ENCODE measurements at regions not wholly inside any gene's neighbourhood (a gene's known extent, or its start where the extent isn't known, plus 50 kb on each side); places are given as distances from the start of the nearest gene placed in this dataset.

DNA sequence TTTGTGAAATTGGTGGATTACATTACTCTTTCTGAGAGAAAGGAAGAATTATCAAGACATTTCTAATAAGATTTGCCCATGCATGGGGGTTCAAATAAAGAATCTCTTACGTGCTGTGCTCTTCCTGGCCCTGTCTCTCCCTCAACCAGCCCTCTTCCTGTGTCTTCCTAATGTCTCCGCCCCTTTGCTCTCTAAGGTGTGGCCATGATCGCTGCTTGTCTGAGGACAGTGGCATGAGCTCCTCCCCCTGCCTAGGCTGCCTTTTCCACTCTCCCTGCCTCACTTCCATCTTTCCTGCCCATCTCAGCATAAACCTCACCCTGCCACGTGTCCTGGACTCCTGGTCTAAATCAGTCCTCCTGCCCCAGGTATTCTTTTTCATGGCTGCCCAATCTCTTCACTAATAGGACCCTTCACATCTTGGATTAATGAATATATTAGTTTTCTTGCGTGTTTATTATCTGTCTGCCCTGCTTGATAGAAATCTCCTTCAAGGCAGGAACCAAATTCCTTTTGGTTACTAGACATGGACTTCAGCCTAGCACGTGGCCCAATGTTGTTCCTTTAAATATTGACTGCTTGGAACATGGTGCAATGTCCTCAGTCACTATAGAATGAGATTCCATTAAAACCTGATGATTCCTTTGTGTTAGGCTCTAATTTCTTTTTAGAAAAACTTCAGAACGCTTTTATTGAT, 122.3 kb downstream of the MTRR start (continued):
- TF ChIP-seq, protein P1, sequence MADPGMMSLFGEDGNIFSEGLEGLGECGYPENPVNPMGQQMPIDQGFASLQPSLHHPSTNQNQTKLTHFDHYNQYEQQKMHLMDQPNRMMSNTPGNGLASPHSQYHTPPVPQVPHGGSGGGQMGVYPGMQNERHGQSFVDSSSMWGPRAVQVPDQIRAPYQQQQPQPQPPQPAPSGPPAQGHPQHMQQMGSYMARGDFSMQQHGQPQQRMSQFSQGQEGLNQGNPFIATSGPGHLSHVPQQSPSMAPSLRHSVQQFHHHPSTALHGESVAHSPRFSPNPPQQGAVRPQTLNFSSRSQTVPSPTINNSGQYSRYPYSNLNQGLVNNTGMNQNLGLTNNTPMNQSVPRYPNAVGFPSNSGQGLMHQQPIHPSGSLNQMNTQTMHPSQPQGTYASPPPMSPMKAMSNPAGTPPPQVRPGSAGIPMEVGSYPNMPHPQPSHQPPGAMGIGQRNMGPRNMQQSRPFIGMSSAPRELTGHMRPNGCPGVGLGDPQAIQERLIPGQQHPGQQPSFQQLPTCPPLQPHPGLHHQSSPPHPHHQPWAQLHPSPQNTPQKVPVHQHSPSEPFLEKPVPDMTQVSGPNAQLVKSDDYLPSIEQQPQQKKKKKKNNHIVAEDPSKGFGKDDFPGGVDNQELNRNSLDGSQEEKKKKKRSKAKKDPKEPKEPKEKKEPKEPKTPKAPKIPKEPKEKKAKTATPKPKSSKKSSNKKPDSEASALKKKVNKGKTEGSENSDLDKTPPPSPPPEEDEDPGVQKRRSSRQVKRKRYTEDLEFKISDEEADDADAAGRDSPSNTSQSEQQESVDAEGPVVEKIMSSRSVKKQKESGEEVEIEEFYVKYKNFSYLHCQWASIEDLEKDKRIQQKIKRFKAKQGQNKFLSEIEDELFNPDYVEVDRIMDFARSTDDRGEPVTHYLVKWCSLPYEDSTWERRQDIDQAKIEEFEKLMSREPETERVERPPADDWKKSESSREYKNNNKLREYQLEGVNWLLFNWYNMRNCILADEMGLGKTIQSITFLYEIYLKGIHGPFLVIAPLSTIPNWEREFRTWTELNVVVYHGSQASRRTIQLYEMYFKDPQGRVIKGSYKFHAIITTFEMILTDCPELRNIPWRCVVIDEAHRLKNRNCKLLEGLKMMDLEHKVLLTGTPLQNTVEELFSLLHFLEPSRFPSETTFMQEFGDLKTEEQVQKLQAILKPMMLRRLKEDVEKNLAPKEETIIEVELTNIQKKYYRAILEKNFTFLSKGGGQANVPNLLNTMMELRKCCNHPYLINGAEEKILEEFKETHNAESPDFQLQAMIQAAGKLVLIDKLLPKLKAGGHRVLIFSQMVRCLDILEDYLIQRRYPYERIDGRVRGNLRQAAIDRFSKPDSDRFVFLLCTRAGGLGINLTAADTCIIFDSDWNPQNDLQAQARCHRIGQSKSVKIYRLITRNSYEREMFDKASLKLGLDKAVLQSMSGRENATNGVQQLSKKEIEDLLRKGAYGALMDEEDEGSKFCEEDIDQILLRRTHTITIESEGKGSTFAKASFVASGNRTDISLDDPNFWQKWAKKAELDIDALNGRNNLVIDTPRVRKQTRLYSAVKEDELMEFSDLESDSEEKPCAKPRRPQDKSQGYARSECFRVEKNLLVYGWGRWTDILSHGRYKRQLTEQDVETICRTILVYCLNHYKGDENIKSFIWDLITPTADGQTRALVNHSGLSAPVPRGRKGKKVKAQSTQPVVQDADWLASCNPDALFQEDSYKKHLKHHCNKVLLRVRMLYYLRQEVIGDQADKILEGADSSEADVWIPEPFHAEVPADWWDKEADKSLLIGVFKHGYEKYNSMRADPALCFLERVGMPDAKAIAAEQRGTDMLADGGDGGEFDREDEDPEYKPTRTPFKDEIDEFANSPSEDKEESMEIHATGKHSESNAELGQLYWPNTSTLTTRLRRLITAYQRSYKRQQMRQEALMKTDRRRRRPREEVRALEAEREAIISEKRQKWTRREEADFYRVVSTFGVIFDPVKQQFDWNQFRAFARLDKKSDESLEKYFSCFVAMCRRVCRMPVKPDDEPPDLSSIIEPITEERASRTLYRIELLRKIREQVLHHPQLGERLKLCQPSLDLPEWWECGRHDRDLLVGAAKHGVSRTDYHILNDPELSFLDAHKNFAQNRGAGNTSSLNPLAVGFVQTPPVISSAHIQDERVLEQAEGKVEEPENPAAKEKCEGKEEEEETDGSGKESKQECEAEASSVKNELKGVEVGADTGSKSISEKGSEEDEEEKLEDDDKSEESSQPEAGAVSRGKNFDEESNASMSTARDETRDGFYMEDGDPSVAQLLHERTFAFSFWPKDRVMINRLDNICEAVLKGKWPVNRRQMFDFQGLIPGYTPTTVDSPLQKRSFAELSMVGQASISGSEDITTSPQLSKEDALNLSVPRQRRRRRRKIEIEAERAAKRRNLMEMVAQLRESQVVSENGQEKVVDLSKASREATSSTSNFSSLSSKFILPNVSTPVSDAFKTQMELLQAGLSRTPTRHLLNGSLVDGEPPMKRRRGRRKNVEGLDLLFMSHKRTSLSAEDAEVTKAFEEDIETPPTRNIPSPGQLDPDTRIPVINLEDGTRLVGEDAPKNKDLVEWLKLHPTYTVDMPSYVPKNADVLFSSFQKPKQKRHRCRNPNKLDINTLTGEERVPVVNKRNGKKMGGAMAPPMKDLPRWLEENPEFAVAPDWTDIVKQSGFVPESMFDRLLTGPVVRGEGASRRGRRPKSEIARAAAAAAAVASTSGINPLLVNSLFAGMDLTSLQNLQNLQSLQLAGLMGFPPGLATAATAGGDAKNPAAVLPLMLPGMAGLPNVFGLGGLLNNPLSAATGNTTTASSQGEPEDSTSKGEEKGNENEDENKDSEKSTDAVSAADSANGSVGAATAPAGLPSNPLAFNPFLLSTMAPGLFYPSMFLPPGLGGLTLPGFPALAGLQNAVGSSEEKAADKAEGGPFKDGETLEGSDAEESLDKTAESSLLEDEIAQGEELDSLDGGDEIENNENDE (IDR thresholded peaks at IDR 0.05; ENCODE audit: insufficient replicate concordance, low read length), result no peak
- TF ChIP-seq HDAC2 (IDR thresholded peaks at IDR 0.05; ENCODE audit: borderline replicate concordance in 1 of 2, low read depth in 2 of 2, low read length in 2 of 2) (no peak), CHD1 (IDR thresholded peaks at IDR 0.05; ENCODE audit: low read depth, low read length) (no peak), CHD2 (IDR thresholded peaks at IDR 0.05; ENCODE audit: low read length) (no peak), SUZ12 (IDR thresholded peaks at IDR 0.05; ENCODE audit: low read length) (no peak), SAP30 (IDR thresholded peaks at IDR 0.05; ENCODE audit: insufficient read depth, insufficient replicate concordance, low read length) (no peak), RFX5 (IDR thresholded peaks at IDR 0.05; ENCODE audit: borderline replicate concordance, low read depth, low read length) (no peak), CREB1 (IDR thresholded peaks at IDR 0.05) (no peak)
- TF ChIP-seq, protein P2, sequence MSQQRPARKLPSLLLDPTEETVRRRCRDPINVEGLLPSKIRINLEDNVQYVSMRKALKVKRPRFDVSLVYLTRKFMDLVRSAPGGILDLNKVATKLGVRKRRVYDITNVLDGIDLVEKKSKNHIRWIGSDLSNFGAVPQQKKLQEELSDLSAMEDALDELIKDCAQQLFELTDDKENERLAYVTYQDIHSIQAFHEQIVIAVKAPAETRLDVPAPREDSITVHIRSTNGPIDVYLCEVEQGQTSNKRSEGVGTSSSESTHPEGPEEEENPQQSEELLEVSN (IDR thresholded peaks at IDR 0.05), result no peak

All from H1 (cell line).